ENCODE measurements at regions not wholly inside any gene's neighbourhood (a gene's known extent, or its start where the extent isn't known, plus 50 kb on each side); places are given as distances from the start of the nearest gene placed in this dataset.

- WGBS, 3 donors, result 78 to 88% (median 81%) methylated on average over 2 of the region's 2 CpGs
- Histone ChIP-seq H3K27ac (no peak overlapping the region), H3K4me3 (no peak overlapping the region), H3K4me1 (no peaks in the 10 kb centered on the region), H3K27me3 (ENCODE audit: insufficient read depth in 3 of 3, low read length in 2 of 3) (no peaks in the 10 kb centered on the region), H3K9me3 (no peaks in the 10 kb centered on the region), H3K36me3 (ENCODE audit: insufficient read depth in 1 of 2, low read depth in 1 of 2) (no peaks in the 10 kb centered on the region)
- ATAC-seq (no peak), DNase-seq (no peak)
- TF ChIP-seq CTCF (IDR thresholded peaks at IDR 0.05), result no peak
- intact Hi-C loops (cut with DNase I), result no loop called here
Measured at GRCh38 chr9:82369251-82369945, 380.8 kb downstream of the SPATA31D1 start.

GRCh38 chr9:82375041-82375440, 386.5 kb downstream of the SPATA31D1 start:
- no peak for ATAC-seq
- DNase-seq, result no peak
- no peaks in the 10 kb centered on the region for H3K9me3 ChIP-seq
- WGBS, 3 donors, result 90 to 95% (median 93%) methylated on average over 2 of the region's 2 CpGs
- no peaks in the 10 kb centered on the region for H3K27me3 ChIP-seq (ENCODE audit: insufficient read depth in 3 of 3, low read length in 2 of 3)
- no peak overlapping the region for H3K27ac ChIP-seq
- intact Hi-C loops (cut with DNase I), result no loop called here
- H3K4me1 ChIP-seq, result no peaks in the 10 kb centered on the region
- H3K4me3 ChIP-seq, result no peak overlapping the region
- H3K36me3 ChIP-seq (ENCODE audit: insufficient read depth in 1 of 2, low read depth in 1 of 2), result no peaks in the 10 kb centered on the region
- TF ChIP-seq CTCF (IDR thresholded peaks at IDR 0.05), result no peak

- TF ChIP-seq CTCF (IDR thresholded peaks at IDR 0.05), result no peak
- no peak for DNase-seq
- ATAC-seq, result no peak
- 94 to 96% (median 95%) methylated on average over 4 of the region's 4 CpGs for WGBS, 3 donors
- no peak overlapping the region for H3K4me3 ChIP-seq
- no peaks in the 10 kb centered on the region for H3K36me3 ChIP-seq (ENCODE audit: insufficient read depth in 1 of 2, low read depth in 1 of 2)
- no peaks in the 10 kb centered on the region for H3K4me1 ChIP-seq
- intact Hi-C loops (cut with DNase I), result no loop called here
- H3K27me3 ChIP-seq (ENCODE audit: insufficient read depth in 3 of 3, low read length in 2 of 3), result no peaks in the 10 kb centered on the region
- no peaks in the 10 kb centered on the region for H3K9me3 ChIP-seq
- H3K27ac ChIP-seq, result no peak overlapping the region
Measured at GRCh38 chr9:82376677-82377232, 388.2 kb downstream of the SPATA31D1 start.

GRCh38 chr9:82382887-82383616, 394.5 kb downstream of the SPATA31D1 start:
- TF ChIP-seq CTCF (IDR thresholded peaks at IDR 0.05), result no peak
- Histone ChIP-seq H3K27ac (no peak overlapping the region), H3K27me3 (ENCODE audit: insufficient read depth in 3 of 3, low read length in 2 of 3) (no peaks in the 10 kb centered on the region), H3K36me3 (ENCODE audit: insufficient read depth in 1 of 2, low read depth in 1 of 2) (no peaks in the 10 kb centered on the region), H3K4me1 (no peaks in the 10 kb centered on the region), H3K4me3 (no peak overlapping the region), H3K9me3 (no peaks in the 10 kb centered on the region)
- ATAC-seq, result no peak
- DNase-seq, result no peak
- intact Hi-C loops (cut with DNase I), result no loop called here
- WGBS, 3 donors, result 91 to 95% (median 93%) methylated on average over 6 of the region's 6 CpGs

Measured in psoas muscle (tissue), 7 donors.